Umbilical cord (tissue), 1 donor: ENCODE measurements at regions not wholly inside any gene's neighbourhood (a gene's known extent, or its start where the extent isn't known, plus 50 kb on each side); places are given as distances from the start of the nearest gene placed in this dataset.
"Not testable (repeated sequence)": the region's sequence is repeated elsewhere in the genome, so short reads cannot be mapped to it uniquely, and the experiment has no call there.

ENCODE experiments used
- DNase-seq: peaks from one replicate; pipeline ENCODE4 v3.0.0-alpha.2; 2015; ENCODE audit warnings: low spot score

DNA sequence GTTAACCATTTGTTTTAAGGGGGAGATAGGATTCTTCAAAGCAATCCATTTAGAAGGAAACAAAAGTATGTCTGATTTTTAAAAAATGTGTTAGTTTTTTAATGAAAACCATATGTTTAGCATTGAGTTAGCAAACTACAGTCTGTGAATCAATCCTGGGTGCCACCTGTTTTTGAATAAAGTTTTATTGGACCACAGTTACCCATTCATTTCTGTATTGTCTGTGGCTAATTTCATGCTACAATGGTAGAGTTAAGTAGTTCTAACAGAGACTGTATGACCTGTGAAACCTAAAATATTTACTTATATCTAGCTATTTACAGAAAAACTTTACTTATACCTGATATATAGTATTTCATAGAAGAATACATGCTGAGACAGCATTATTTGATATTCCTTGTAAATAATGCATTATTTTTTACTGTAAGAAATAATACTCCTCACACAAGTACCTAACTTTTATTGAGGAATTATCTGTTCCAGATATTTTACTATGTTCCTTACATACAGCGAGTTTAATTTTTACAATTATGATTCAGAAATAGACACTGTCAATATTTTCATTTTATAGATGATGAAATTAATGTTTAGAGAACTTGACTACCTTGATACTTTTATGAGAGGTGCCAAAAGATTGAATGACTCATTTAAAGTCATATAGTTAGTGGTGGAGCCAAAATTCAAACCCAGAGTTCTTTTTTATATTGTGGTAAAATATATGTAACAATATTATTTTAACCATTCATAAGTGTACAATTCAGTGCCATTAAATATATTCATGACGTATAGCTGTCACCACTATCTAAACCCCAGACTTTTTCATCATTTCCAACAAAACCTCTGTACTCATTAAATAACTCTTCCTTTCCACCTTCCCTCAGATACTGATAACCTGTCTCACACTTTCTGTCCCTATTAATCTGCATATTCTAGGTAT, 122.0 kb downstream of the GLUD2 start:
- DNase-seq: no peak

DNA sequence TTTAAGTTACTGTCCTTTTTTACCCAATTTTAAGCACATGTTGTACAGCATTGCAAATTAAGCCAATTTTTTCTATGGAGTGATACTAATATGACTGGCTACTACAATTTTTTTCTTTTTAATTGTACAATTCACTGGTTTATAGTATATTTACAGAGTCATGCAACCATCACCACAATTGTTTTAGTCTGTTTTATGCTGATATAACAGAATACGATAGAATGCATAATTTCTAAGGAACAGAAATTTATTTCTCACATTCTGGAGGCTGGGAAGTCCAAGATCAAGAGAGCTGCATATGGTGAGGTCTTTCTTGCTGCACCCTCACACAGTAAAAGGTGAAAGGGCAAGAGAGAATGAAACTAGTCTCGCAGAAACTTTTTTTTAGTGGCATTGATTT, 125.3 kb downstream of the GLUD2 start:
- no peak for DNase-seq

DNA sequence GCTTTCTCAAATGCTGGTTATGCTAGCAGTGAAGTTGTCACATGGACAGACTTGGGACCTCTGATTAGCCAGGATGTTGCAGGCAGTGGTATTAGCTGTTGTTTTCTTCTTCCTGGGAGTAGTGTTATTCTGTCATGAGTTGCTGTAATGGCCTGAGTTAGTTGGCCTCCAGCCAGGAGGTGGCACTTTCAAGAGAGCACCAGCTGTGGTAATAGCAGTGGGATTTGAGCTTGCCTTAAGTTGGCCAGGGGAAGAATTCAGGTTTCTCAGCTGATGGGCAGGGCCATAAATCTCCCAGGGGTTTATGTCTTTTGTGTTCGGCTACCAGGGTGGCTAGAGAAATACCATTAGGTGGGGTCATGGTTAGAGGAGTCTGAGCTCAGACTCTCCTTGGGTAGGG, 132.6 kb downstream of the GLUD2 start:
- DNase-seq: no peak

DNA sequence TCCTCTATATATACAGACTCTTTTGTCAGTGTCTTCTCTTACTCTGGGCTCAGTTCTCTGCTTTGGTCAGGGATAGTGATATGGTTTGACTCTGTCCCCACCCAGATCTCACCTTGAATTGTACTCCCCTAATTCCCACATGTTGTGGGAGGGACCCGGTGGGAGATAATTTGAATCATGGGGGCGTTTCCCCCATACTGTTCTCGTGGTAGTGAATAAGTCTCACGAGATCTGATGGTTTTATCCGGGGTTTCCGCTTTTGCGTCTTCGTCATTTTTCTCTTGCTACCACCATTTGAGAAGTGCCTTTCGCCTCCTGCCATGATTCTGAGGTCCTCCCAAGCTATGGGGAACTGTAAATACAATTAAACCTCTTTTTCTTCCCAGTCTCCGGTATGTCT, 144.4 kb downstream of the GLUD2 start:
- no peak for DNase-seq

DNA sequence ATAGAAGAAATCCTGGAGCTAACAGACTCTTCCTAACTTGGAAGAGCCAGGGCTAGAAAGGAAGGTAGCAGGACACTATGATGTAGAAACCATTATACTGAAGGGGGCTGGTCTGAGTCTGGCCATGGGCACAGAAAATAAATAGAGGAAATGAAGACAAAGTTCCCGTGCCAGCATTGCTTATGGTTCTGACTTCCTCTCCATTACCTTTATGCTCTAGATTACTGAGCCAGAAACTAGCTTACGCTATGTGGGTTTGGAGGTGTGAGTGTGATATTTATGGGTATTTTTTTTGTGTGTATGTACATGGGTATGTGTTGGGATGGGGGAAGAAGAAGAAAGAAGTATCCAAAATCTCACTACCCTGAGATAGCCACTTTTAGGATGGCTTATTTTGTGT, 148.3 kb downstream of the GLUD2 start:
- no peak for DNase-seq

DNA sequence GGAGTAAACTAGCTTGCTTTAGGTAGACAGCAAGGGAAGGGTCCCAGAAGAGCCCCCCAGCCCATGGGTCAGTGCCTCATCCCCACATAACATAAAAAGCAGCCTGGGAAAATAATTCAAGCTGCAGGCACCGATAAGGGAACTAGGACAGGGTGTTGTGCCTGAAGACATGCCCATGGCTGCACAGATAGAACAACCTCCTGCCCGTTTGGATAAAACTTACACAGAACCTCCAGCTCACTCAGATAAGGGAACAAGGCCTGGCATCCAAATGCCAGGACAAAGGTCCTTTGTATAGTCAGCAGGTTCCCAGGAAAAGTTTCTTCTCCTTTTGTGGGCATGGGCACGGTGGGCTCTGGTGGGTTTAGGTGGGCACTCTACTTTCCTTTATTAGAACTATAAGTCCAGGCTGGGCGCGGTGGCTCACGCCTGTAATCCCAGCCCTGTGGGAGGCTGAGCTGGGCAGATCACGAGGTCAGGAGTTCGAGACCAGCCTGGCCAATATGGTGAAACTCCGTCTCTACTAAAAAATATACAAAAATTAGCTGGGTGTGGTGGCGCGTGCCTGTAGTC, 149.5 kb downstream of the GLUD2 start:
- not testable (repeated sequence) for DNase-seq

DNA sequence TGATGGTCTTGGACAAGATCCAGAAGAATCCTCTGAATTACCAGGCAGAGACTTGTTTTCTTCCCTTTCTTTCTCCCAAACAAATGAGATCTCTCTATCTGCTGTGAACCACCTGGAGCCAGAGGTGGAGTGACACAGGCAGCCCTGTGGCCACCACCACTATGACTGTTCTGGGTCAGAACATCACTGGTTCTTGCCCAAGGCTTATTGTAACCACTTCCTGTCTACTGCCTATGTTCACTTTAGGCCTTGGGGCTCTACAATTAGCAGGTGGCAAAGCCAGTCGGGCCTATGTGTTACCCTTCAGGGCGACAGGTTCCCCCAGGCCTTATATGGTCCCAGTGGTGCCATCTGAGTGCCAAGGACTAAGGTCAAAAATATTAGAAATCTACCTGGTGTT, 161.2 kb downstream of the GLUD2 start:
- no peak for DNase-seq

DNA sequence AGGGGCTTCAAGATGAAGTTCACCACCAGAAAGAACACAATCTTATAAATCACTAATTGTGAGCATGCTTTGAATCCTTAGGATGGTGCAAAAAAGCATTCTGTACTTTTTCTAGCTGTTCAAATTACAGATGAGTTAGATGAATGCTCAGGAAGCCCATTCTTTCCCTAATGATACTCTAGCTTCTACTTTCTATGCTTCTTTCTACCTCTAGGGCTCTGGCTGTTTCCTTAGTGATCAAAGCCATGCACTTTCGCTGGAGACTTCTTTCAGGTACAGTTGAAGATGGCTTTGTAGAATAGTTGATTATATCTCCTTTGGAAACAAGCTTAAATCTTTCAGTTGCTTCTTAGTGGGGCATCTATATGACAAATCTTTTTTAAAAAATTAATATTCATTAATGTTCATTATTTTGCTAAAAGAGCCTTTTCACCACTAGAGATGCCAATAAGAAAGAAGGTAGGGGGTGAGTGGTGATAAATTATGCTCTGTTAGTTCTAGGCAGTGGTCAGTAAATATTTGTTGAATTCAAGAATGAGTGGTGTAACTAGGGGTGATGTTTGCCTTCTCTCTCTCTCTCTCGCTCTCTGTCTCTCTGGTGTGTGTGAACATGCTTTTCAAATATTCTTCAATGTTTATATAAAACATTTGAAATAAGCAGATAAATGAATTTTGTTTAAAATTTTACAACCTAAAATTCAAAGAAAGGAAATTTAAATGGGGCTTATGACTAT, 169.4 kb downstream of the GLUD2 start:
- DNase-seq: no peak

DNA sequence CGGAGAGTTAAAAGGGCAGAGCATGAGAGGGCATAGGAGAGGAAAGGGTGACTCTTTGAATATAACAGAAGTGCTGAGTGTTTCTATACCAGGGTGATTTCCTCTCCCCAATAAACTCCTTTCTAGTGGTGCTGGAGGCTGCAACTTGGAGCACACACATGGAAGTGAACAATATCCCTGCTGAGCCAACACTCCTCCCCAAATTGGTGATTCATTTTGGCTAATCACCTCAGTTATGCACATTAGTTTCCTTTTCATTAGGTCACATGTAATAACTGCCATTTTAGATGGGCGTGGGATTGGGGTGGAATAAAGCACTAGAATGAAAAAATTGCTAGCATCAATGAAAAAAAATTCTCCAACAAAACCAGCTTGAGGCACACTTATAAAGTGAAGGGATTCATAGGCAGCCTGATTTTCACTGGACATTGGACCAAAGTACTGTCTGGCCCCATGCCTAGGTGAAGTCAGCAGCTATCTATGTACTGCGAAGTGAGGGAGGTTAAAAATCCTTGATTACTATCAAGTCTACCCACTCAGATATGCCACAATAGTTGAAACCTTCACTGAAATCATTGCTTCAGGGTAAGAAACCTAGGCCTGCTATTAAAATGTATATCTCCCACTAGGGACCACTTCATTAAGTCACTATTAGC, 174.0 kb downstream of the GLUD2 start:
- no peak for DNase-seq

DNA sequence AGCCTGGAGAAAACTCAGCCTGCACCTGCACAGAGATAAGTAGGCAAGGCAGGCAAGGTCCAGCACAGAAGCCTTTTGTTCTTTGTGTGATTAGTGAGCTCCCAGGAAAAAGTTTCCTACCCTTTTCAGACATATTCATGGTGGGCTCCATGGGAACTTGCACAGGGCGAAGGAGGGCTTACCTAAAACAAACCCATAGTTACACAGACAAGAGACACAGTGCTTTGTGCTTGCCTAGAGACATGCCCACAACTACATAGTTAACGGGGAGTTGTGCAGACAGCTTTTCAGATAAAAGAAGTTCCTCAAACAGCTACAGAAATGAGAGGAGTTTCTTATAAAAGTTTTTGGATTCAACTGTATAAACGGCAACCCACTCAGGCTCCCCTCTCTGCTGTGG, 180.5 kb downstream of the GLUD2 start:
- DNase-seq: no peak

DNA sequence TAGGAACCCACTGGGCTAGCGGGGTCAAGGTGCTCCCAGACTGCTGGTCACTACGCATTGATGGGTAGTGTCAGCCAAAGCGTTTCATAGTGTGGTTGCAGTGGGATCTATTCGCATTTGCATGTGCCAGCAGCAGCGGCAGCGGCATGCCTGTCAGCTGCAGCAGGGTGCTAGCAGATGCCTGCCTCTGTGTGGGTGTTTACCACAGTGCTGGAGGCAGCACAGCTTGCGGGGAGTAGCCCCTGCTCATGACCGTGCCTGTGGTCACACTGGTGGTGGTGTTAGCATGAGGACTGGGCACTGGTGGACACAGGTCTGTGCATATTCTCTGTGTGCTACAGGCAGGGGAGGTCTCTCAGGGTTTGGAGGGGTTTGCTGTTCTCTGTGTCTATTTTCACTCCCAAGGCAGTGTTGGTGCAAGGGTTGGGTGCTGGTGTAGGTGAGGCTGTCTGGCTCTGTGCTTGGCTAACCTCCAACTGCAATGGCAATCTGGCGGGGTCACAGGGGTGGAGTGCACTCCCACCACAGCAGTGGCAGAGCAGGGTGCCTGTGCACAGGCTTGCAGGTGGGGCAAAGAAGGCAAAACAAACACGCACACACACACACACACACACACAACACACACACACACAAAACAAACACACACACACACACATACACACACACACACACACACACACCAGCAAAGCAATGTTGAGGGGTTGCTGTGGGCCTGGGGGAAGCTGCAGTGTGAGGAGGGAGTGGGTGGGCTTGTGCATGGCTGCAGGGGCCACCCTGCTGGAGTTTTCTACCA, 184.4 kb downstream of the GLUD2 start:
- DNase-seq: no peak

DNA sequence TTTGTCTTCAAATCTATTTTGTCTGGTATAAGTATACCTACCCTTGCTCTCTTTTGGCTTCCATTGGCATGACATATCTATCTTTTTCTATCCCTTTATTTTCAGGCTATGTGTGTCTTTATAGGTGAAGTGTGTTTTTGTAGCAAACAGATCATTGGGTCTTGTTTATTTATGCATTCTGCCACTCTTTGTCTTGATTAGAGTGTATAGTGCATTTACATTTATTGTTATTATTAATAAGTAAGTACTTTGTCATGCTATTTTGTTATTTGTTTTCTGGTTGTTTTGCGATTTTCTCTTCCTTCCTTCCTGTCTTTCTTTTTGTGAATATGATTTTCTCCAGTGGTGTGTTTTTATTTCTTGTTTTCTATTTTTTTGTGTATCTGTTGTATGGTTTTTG, 188.6 kb downstream of the GLUD2 start:
- DNase-seq: no peak

DNA sequence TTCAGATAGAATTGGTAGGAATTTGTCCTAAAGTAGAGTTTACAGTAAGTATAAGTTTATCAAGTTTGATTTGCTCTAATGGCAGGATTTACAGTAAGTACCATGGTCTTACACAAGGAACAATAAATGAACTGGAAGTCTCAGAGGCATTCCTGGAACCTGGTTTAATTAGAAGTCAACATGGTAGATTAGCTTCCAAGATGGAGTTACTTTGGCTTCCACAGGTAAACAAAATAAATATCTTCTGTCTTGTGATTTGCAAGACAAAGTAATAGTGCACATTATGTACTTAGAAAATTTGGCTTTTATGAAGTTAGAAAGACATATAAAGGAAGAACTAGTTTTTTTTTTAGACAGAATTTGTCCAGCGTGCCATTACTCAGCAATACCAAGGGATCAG, 190.7 kb downstream of the GLUD2 start:
- no peak for DNase-seq

DNA sequence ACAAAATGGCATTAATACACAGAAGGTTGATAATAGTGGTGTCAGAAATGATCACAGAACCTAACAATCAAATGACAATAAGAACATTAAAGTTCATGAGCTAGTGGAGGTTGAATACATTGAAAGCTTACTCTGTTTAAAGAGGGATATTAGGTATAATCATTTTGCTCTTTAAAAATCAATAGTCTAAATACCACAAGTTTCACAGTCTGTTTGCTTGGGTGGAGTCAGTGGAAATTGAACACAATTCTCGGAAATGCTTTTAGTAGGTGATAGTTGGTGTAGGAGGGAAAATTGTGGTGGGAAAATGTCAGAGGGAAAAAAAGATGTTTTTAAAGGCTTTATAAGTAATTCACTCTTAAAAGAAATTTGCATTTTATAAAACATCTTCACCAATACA, 197.1 kb downstream of the GLUD2 start:
- DNase-seq: no peak

DNA sequence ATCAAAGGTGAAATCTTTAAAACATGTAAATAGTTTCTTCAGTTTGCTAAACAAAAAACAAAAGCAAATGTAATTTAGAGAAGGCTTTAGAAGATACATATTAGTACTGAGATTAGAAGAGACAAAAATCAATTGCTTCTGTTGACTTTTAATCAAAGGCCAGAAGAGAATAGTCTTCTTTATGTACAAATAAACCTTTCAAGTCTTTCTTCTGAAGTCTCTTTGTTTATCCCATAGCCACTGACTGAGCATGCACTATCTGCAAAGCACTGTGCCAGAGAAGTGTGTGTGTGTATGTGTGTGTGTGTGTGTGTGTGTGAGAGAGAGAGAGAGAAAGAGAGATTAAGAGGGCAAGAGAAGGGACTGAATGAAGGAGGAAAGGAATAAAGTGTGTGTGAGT, 198.4 kb downstream of the GLUD2 start:
- DNase-seq: no peak

DNA sequence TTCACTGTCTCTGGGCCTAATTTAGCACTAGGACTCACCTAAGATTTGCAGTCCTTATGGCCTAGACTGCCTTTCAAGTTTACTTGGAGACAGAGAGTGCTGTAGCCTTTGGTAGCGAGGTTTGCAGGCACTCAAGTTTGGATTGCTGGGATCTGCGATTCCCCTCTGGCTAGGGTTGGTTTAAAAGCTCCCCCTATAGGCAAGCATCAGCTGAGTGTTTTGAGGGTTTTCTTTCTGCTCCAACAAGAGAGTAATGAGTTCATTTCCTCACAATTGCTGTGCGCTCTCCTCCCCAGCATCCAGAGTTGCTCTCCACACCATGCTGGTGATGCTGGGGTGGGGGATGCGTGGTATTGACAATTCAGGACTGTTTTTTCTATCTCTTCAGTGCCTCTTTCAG, 206.9 kb downstream of the GLUD2 start:
- DNase-seq: no peak

DNA sequence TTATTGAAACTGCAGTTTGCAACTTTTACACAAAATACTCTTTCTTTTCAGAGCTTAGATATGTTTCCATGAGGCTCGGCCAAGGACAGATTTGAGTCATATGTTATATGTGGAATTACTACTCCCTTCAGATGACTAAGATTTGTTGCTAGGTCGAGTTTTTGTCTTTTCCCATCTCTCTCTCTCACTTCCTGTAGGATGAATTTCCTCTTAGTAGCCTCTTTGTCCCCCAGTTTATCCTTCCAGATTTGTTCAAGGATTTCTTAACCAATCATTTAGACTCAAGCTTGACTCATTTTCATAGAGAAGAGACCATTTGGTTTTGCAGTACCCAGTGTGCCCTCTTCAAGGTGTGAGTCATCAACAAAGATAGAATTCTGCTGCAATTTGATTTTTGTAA, 209.2 kb downstream of the GLUD2 start:
- DNase-seq: peak; percentile 61

DNA sequence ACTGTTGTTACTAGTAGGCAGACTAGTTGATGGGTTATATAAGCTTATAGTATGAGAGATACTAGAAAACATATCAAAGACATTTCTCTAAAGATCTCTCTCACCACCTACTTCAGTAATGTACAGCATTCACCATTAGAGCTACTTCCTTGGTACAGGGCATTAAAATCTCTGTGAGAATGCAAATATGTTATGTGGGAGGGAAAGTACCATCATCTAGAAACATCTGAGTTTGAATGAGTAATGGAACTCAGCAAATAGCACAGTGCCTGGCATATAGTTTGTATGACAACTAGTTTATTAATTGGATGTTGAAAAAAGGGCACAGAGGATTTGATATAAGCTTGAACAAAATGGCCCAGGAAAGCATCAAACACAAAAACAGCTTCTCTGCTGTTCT, 211.1 kb downstream of the GLUD2 start:
- no peak for DNase-seq

DNA sequence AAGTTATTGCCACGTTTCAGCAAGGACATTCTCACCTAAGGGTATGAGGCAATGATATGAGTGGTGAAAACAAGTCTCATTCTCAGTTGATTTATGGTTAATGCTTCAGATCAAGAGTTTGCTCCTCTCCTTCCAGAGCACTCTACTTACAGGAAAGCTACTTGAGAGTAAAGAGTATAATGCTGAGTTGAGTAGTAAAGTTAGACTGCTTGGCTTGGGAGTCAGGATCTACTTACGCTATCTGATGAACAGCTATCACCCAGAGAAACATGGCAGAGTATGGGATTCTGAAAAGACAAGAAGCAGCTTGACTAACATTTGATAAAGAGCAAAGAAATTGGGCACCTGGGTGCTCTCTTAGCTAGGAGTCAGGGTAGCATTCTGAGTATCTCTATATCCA, 211.8 kb downstream of the GLUD2 start:
- no peak for DNase-seq

DNA sequence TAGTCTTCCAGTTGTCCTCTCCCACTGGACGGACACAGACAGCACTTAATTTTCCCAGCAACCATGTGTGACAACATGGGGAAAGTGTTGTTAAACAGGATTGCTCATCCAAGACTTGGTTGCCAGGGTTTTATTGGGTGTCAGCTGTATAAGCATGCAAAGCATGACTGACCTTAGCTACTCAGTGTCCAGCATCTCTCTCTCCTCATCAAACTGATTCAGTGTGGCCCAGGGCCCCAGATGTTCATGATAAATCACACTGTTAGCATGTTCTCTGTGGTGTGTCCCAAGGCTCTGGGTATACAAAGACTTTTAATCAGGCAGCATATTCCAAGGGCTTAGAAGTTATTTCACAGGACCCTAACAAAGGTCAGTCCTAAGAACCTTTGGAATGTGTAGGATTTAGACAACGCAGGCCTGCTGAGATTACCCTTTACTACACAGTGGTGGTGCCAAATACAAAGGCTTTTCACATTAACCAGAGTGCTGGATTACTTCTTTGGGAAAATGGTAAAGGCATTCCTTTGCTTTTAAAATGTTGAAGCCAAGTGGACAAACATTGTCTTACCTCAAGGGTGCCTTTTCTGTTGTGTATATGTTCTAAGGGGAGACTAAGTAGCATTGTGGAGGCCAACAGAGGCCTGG, 213.3 kb downstream of the GLUD2 start:
- DNase-seq: peak; percentile 53

DNA sequence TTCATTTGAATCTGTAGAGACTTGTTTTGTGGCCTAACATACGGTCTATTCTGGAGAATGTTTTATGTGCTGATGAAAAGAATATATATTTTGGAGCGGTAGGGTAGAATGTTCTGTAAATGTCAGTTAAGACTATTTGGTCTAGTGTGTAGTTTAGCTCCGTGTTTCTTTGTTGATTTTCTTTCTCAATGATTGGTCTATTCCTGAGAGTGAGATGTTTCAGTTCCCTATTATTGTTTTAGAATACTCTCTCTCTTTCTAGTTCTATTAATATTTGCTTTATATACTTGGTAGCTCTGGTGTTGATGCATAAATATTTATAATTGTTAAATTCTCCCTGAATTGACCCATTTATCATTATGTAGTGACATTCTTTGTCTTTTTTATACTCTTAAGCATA, 236.5 kb downstream of the GLUD2 start:
- no peak for DNase-seq
